CD14-positive monocyte (primary cell): ENCODE measurements at regions not wholly inside any gene's neighbourhood (a gene's known extent, or its start where the extent isn't known, plus 50 kb on each side); places are given as distances from the start of the nearest gene placed in this dataset.

Source experiments
- DNase-seq, 3 donors: peaks; one replicate each; pipeline ENCODE4 v3.0.0-alpha.2; 2011 to 2022
- H2AFZ ChIP-seq: 2 replicates; pipeline ENCODE4 v1.6.0; 2012; ENCODE audit warnings: mild to moderate bottlenecking, low read depth, low read length, inconsistent platforms; ENCODE audit not compliant: insufficient read depth, poor library complexity, severe bottlenecking
- H3K27ac ChIP-seq, 2 donors: 1 replicate in 1 of 2; 2 replicates in 1 of 2; pipeline ENCODE4 v1.5.1; 2012 to 2013; ENCODE audit warnings: low read length in 2 of 2, control low read depth in 1 of 2, inconsistent platforms in 1 of 2, low read depth in 1 of 2, mild to moderate bottlenecking in 1 of 2
- H3K27me3 ChIP-seq, 2 donors: one replicate each; pipeline versions ENCODE4 v1.6.0 to v1.6.1; 2011 to 2013; ENCODE audit warnings: low read length in 2 of 2; ENCODE audit not compliant: control insufficient read depth in 2 of 2, insufficient read depth in 2 of 2
- H3K36me3 ChIP-seq, 2 donors: replicated peaks in 1 of 2; 1 replicate in 1 of 2; 2 replicates in 1 of 2; pipeline versions ENCODE4 v1.5.1 to v1.6.1; 2012 to 2013; ENCODE audit warnings: low read length in 2 of 2, control low read depth in 1 of 2, inconsistent platforms in 1 of 2, mild to moderate bottlenecking in 1 of 2; ENCODE audit not compliant: insufficient read depth in 2 of 2, control insufficient read depth in 1 of 2
- H3K4me1 ChIP-seq, 2 donors: 1 replicate in 1 of 2; 2 replicates in 1 of 2; pipeline versions ENCODE4 v1.5.1 to v1.6.1; 2012 to 2013; ENCODE audit warnings: low read length in 2 of 2, control low read depth in 1 of 2, inconsistent platforms in 1 of 2, mild to moderate bottlenecking in 1 of 2, moderate library complexity in 1 of 2; ENCODE audit not compliant: insufficient read depth in 2 of 2, control insufficient read depth in 1 of 2
- H3K4me2 ChIP-seq: replicated peaks from 2 replicates; pipeline ENCODE3; 2012; ENCODE audit warnings: low read length, moderate library complexity, mild to moderate bottlenecking; ENCODE audit not compliant: poor library complexity, severe bottlenecking; ENCODE audit errors: extremely low read depth
- H3K4me3 ChIP-seq, 3 experiments: fragments of 200-600 bp in 1 of 3; sonication (generic) in 1 of 3; replicated peaks in 1 of 3; 1 replicate in 2 of 3; 2 replicates in 1 of 3; pipeline ENCODE4 v1.5.1; 2011 to 2013; ENCODE audit warnings: low read length in 3 of 3, mild to moderate bottlenecking in 3 of 3, control low read depth in 2 of 3, low read depth in 2 of 3, inconsistent platforms in 1 of 3, moderate library complexity in 1 of 3
- H3K79me2 ChIP-seq: 2 replicates; pipeline ENCODE4 v1.6.0; 2012; ENCODE audit warnings: mild to moderate bottlenecking, control low read depth, inconsistent platforms, low read length, moderate library complexity; ENCODE audit not compliant: insufficient read depth
- H3K9ac ChIP-seq: 2 replicates; pipeline ENCODE4 v1.6.0; 2017; ENCODE audit warnings: low read length, mild to moderate bottlenecking; ENCODE audit not compliant: insufficient read depth, poor library complexity, severe bottlenecking
- H3K9me3 ChIP-seq, 2 donors: replicated peaks in 1 of 2; 1 replicate in 1 of 2; 2 replicates in 1 of 2; pipeline versions ENCODE4 v1.5.1 to v1.6.1; 2012 to 2013; ENCODE audit warnings: low read length in 2 of 2, control low read depth in 1 of 2; ENCODE audit not compliant: control insufficient read depth in 1 of 2, insufficient read depth in 1 of 2
- H4K20me1 ChIP-seq: 2 replicates; pipeline ENCODE4 v1.6.0; 2012; ENCODE audit warnings: mild to moderate bottlenecking, low read length, control low read depth, moderate library complexity; ENCODE audit not compliant: insufficient read depth
- H3K27ac Mint-ChIP-seq, 7 donors: one replicate each; pipeline ENCODE4 v1.8.0; 2020; ENCODE audit warnings: mild to moderate bottlenecking in 7 of 7, mixed read lengths in 7 of 7, moderate library complexity in 6 of 7, inconsistent platforms in 2 of 7
- H3K27me3 Mint-ChIP-seq, 3 donors: one replicate each; pipeline ENCODE4 v1.8.0; 2021 to 2022; ENCODE audit warnings: low read depth in 3 of 3, mild to moderate bottlenecking in 3 of 3, mixed read lengths in 3 of 3, moderate library complexity in 3 of 3, inconsistent platforms in 1 of 3
- H3K36me3 Mint-ChIP-seq, 2 donors: one replicate each; pipeline ENCODE4 v1.8.0; 2020; ENCODE audit warnings: mixed read lengths in 2 of 2, inconsistent platforms in 1 of 2, mild to moderate bottlenecking in 1 of 2
- H3K4me1 Mint-ChIP-seq: one replicate; pipeline ENCODE4 v1.8.0; 2020; ENCODE audit warnings: mild to moderate bottlenecking, mixed read lengths
- H3K4me3 Mint-ChIP-seq, 2 donors: one replicate each; pipeline ENCODE4 v1.8.0; 2020; ENCODE audit warnings: mild to moderate bottlenecking in 2 of 2, mixed read lengths in 2 of 2, moderate library complexity in 1 of 2
- H3K9me3 Mint-ChIP-seq, 7 donors: one replicate each; pipeline ENCODE4 v1.8.0; 2020 to 2022; ENCODE audit warnings: mixed read lengths in 7 of 7, mild to moderate bottlenecking in 6 of 7, moderate library complexity in 6 of 7, inconsistent platforms in 2 of 7
- WGBS: methylation state at CpG from one replicate; pipeline ENCODE4 v1.1.5; 2013; ENCODE audit warnings: missing lambda C conversion rate; ENCODE audit not compliant: insufficient coverage; 5-methylcytosine and 5-hydroxymethylcytosine counted together
- intact Hi-C, 2 donors: fragments of 100-400 bp; cut with micrococcal nuclease; formaldehyde crosslinking; loops; one replicate each; pipeline versions ENCODE4 v1.15.0 to v1.15.1; 2023
- TF ChIP-seq, protein P1 (sequence below): fragments of 200-600 bp; IDR thresholded peaks from one replicate; pipeline ENCODE4 v1.8.0; 2022; ENCODE audit warnings: antibody characterized with exemption, mild to moderate bottlenecking

DNA sequence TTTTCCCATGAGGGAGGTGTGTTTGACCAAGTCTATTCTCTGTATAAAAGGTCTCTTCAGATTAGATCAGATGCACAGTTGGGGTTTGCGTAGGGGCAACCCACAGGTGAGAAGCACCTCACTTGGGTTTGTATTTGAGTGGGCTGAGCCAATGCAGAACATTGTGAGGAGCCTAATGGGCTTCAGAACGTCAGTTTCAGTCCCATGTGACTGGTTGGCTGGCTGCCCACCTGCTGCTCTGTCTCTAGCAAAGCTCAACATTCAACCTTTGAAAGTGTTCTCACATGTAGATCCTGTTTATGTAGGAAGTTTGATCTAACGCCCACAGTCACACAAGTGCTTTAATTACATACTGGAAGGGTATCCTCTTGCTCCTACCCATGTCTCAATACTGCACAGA lies 105.5 kb downstream of the FASLG start:
- H3K9me3 Mint-ChIP-seq, result no peaks in the 10 kb centered on the region
- no peak overlapping the region for H3K4me3 Mint-ChIP-seq
- H3K4me2 ChIP-seq, result no peak overlapping the region
- no peaks in the 10 kb centered on the region for H4K20me1 ChIP-seq
- no peak overlapping the region for H3K9ac ChIP-seq
- no peaks in the 10 kb centered on the region for H3K9me3 ChIP-seq
- no CpG with 5 or more reads among the region's 3 CpGs for WGBS
- no peaks in the 10 kb centered on the region for H3K36me3 Mint-ChIP-seq
- TF ChIP-seq, protein P1, sequence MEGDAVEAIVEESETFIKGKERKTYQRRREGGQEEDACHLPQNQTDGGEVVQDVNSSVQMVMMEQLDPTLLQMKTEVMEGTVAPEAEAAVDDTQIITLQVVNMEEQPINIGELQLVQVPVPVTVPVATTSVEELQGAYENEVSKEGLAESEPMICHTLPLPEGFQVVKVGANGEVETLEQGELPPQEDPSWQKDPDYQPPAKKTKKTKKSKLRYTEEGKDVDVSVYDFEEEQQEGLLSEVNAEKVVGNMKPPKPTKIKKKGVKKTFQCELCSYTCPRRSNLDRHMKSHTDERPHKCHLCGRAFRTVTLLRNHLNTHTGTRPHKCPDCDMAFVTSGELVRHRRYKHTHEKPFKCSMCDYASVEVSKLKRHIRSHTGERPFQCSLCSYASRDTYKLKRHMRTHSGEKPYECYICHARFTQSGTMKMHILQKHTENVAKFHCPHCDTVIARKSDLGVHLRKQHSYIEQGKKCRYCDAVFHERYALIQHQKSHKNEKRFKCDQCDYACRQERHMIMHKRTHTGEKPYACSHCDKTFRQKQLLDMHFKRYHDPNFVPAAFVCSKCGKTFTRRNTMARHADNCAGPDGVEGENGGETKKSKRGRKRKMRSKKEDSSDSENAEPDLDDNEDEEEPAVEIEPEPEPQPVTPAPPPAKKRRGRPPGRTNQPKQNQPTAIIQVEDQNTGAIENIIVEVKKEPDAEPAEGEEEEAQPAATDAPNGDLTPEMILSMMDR, result no peak
- peaks cover 7% of the 10 kb centered on the region for H3K4me1 Mint-ChIP-seq
- H3K4me1 ChIP-seq, result no peaks in the 10 kb centered on the region
- H3K4me3 ChIP-seq, result no peak overlapping the region
- no peak overlapping the region for H3K27ac Mint-ChIP-seq
- H3K27ac ChIP-seq, result no peak overlapping the region
- H3K27me3 Mint-ChIP-seq, result peaks cover 0 to 4% (median 0%) of the 10 kb centered on the region in 3 donors
- H3K27me3 ChIP-seq, result no peaks in the 10 kb centered on the region
- no peak overlapping the region for H2AFZ ChIP-seq
- no peaks in the 10 kb centered on the region for H3K36me3 ChIP-seq
- H3K79me2 ChIP-seq, result no peaks in the 10 kb centered on the region
- DNase-seq, result no peak
- intact Hi-C loops, result no loop called here

DNA sequence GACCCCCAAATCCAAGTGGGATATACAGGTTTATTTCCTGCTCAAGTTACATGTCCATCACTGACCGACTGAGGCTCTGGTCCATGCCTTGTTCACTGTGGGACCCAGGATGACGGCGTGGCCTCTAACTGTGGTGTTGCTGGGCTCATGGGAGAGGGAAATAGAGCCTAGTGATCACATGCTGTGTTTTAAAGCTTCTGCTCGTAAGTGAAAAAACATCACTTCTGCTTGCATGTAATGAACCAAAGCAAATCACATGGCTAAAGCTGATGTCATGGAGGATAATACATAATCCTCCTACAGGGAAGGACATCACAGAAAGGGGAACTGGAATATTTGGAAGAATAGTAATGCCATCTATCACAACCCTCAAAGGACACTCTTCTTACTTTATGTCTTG lies 107.6 kb downstream of the FASLG start:
- Mint-ChIP-seq H3K36me3 (no peaks in the 10 kb centered on the region), H3K4me1 (peaks cover 16% of the 10 kb centered on the region), H3K27ac (peak overlapping the region in 6 of 7 donors; percentile 58 to 87 (median 70)), H3K4me3 (no peak overlapping the region), H3K27me3 (peaks cover 0 to 4% (median 0%) of the 10 kb centered on the region in 3 donors), H3K9me3 (peaks cover 0 to 2% (median 0%) of the 10 kb centered on the region in 7 donors)
- DNase-seq, result peak; percentile 59 to 82 (median 70)
- Histone ChIP-seq H3K4me2 (no peak overlapping the region), H3K27me3 (no peaks in the 10 kb centered on the region), H3K36me3 (no peaks in the 10 kb centered on the region), H3K79me2 (no peaks in the 10 kb centered on the region), H3K9me3 (no peaks in the 10 kb centered on the region), H3K27ac (peak overlapping the region in 1 of 2 donors; percentile 30), H3K4me1 (peaks cover 3 to 9% of the 10 kb centered on the region in 2 donors), H2AFZ (no peak overlapping the region), H3K9ac (no peak overlapping the region), H4K20me1 (no peaks in the 10 kb centered on the region), H3K4me3 (no peak overlapping the region)
- TF ChIP-seq, protein P1, result no peak
- WGBS, result 87% methylated on average over 3 of the region's 4 CpGs
- intact Hi-C loops, result no loop called here
